SK-N-MC (cell line): ENCODE measurements at regions not wholly inside any gene's neighbourhood (a gene's known extent, or its start where the extent isn't known, plus 50 kb on each side); places are given as distances from the start of the nearest gene placed in this dataset.

Experiments used
- EZH2 ChIP-seq: fragments of 200-600 bp; sonication (generic); IDR thresholded peaks from one replicate; pipeline ENCODE4 v1.6.1; 2017; ENCODE audit warnings: antibody characterized with exemption
- FOXP2 ChIP-seq: optimal IDR thresholded peaks from 2 replicates; pipeline ENCODE3; 2011; ENCODE audit warnings: mild to moderate bottlenecking, moderate library complexity; ENCODE audit not compliant: insufficient read depth; ENCODE audit errors: extremely low read length, control extremely low read depth
- POLR2AphosphoS5 ChIP-seq: IDR thresholded peaks from 2 replicates; pipeline ENCODE4 v1.6.1; 2012; ENCODE audit warnings: mild to moderate bottlenecking, low read depth, low read length, borderline replicate concordance

- TF ChIP-seq POLR2AphosphoS5, result no peak
- TF ChIP-seq EZH2, result no peak
- TF ChIP-seq FOXP2, result no peak
Measured at GRCh38 chr2:196549052-196549451, 90.5 kb upstream of the CCDC150 start.
